Progenitor cell of endocrine pancreas (in vitro differentiated cells): ENCODE measurements at regions not wholly inside any gene's neighbourhood (a gene's known extent, or its start where the extent isn't known, plus 50 kb on each side); places are given as distances from the start of the nearest gene placed in this dataset.

ENCODE experiments used
- DNase-seq: peaks from one replicate; pipeline ENCODE4 v3.0.0; 2021; ENCODE audit warnings: low spot score; ENCODE audit not compliant: unreplicated experiment
- H3K27ac Mint-ChIP-seq: 2 replicates; pipeline ENCODE4 v1.8.0; 2021; ENCODE audit warnings: mild to moderate bottlenecking, moderate library complexity, mixed read lengths
- H3K27me3 Mint-ChIP-seq: 2 replicates; pipeline ENCODE4 v1.8.0; 2021; ENCODE audit warnings: mixed read lengths
- H3K36me3 Mint-ChIP-seq: 2 replicates; pipeline ENCODE4 v1.8.0; 2022; ENCODE audit warnings: mixed read lengths; ENCODE audit not compliant: insufficient read depth
- H3K4me1 Mint-ChIP-seq: 2 replicates; pipeline ENCODE4 v1.8.0; 2021; ENCODE audit warnings: low read depth, mixed read lengths
- H3K4me3 Mint-ChIP-seq: 2 replicates; pipeline ENCODE4 v1.8.0; 2021; ENCODE audit warnings: low read depth, mild to moderate bottlenecking, moderate library complexity, mixed read lengths
- H3K9me3 Mint-ChIP-seq: 2 replicates; pipeline ENCODE4 v1.8.0; 2021; ENCODE audit warnings: low read depth, mixed read lengths
- TF ChIP-seq, protein P1 (sequence below): fragments of 200-600 bp; sonication (generic); IDR thresholded peaks from one replicate; pipeline ENCODE4 v1.5.0; 2021; ENCODE audit warnings: antibody characterized with exemption, mild to moderate bottlenecking; ENCODE audit not compliant: unreplicated experiment

DNA sequence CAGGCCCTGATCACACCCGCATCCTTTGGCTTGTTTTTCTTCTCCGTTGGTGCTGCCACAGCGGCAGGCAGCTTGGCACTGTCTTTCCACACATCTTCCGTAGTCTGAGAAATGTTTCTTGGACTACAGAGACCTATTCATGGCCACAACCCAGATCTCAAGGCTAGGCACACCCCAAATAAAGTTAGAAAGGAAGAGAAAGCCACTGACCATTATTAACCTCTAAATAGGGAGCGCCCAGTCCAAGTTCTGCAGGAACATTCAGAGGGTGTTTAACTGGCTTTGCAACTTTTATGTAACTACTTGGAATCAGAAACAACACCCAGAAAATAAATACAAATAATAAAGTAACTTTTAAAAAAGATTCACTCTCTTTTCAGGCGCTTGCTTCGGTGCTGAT is 124.8 kb upstream of the NEDD9 start:
- DNase-seq = no peak
- Mint-ChIP-seq H3K27ac (no peak overlapping the region), H3K4me1 (peaks cover 6% of the 10 kb centered on the region), H3K36me3 (no peaks in the 10 kb centered on the region), H3K9me3 (peaks cover 3% of the 10 kb centered on the region), H3K4me3 (no peak overlapping the region), H3K27me3 (peaks cover under 1% of the 10 kb centered on the region)
- TF ChIP-seq, protein P1, sequence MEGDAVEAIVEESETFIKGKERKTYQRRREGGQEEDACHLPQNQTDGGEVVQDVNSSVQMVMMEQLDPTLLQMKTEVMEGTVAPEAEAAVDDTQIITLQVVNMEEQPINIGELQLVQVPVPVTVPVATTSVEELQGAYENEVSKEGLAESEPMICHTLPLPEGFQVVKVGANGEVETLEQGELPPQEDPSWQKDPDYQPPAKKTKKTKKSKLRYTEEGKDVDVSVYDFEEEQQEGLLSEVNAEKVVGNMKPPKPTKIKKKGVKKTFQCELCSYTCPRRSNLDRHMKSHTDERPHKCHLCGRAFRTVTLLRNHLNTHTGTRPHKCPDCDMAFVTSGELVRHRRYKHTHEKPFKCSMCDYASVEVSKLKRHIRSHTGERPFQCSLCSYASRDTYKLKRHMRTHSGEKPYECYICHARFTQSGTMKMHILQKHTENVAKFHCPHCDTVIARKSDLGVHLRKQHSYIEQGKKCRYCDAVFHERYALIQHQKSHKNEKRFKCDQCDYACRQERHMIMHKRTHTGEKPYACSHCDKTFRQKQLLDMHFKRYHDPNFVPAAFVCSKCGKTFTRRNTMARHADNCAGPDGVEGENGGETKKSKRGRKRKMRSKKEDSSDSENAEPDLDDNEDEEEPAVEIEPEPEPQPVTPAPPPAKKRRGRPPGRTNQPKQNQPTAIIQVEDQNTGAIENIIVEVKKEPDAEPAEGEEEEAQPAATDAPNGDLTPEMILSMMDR = no peak

DNA sequence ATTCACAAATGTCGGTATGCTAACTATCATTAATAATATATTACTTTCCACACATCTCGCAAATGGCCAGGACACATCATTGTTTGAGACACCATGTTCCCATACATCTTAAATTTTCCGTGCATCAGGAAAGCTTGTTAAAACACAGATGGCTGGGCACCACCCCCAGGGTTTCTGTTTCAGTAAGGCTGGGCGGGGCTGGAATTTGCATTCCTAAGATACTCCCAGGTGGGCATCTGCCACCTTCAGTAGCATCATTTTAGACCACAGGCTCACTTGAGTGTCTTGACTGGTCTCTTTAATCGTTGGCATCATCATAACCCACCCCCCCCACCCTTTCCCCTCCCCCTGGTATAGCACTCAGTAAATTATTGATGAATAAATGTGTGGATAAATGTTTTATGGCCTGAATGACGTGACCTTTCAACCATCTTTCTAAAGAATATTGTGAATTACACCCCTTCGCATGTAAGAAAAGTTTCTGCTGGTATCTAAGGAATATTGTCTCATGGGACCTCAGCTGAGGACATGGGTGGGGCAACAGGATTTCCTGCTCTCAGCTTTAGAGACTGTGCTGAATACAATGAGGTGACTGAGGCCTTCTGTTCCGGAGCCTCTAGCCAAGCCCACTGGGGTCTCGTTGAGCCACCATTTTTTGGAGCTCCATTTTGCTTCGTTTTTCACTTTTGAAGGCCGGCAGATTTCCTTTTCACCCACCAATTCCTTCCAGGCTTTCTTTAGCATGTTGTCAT is 124.1 kb upstream of the NEDD9 start:
- no peak overlapping the region for H3K27ac Mint-ChIP-seq
- no peaks in the 10 kb centered on the region for H3K36me3 Mint-ChIP-seq
- no peak for DNase-seq
- peaks cover 3% of the 10 kb centered on the region for H3K9me3 Mint-ChIP-seq
- peaks cover 4% of the 10 kb centered on the region for H3K27me3 Mint-ChIP-seq
- peaks cover 6% of the 10 kb centered on the region for H3K4me1 Mint-ChIP-seq
- TF ChIP-seq, protein P1 = no peak
- H3K4me3 Mint-ChIP-seq = no peak overlapping the region

DNA sequence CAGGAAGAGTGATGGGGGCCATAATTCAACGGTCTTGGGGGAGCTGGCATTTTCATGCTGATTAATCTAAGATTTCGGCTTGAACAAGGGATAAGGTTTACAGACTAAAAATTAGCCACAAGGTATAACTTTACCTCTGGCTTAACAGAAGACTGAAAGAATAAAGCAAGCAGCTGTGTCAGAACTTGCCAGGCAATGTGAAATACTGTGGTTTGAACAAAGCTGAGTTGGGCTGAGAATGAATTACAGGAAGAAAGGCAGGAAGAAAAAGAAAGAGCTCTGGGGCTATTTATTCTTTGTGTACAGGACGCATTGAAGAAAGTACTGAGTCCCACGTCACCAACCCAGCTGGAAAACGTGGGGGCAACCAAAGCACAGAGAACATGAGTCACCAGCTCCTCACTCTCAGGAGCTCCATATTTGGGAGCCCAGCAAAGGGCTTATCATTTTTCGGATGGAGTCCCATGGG is 121.5 kb upstream of the NEDD9 start:
- peaks cover 4% of the 10 kb centered on the region for H3K27me3 Mint-ChIP-seq
- no peak for DNase-seq
- H3K4me1 Mint-ChIP-seq = peaks cover 6% of the 10 kb centered on the region
- TF ChIP-seq, protein P1 = no peak
- H3K9me3 Mint-ChIP-seq = no peaks in the 10 kb centered on the region
- no peaks in the 10 kb centered on the region for H3K36me3 Mint-ChIP-seq
- H3K4me3 Mint-ChIP-seq = no peak overlapping the region
- H3K27ac Mint-ChIP-seq = no peak overlapping the region

DNA sequence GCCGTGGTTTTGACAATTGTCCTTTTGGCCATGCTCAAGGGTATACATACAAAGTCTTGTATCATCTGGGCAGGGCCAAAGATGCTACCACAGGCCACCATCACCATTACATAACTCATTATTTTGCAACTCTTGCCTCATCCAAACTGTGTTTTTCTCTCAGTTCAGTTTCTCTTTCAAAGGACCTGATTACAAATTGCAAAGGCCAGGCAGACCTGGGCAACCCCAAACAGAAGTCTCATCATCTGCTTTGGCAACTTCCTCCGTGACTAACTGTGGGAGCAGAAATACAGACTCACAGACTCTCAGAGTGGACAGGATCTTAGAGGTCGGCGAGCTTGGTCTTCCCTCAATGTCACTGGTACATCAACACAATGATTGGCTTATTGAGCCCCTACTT is 117.8 kb upstream of the NEDD9 start:
- Mint-ChIP-seq H3K27me3 (peaks cover 4% of the 10 kb centered on the region), H3K4me3 (no peak overlapping the region), H3K9me3 (no peaks in the 10 kb centered on the region), H3K27ac (no peak overlapping the region), H3K36me3 (no peaks in the 10 kb centered on the region), H3K4me1 (peaks cover 5% of the 10 kb centered on the region)
- TF ChIP-seq, protein P1 = no peak
- no peak for DNase-seq

DNA sequence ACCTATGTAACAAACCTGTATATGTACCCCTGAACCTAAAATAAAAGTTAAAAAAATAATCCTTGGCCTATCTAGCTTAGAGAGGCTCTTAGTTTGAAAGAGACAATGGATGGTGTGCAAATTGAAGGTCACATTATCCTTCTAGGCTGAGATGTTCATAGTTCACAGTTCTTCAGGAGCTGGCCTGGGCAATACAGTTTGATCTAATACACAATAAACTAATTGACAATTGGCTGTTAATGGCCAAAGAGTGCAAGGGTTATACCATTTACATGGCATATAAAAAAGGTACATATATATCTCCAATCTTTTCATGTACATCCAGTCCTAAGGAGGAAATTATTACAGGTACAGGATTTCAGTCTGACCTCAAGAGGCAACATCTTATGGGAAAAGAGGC is 117.4 kb upstream of the NEDD9 start:
- Mint-ChIP-seq H3K27me3 (peaks cover 8% of the 10 kb centered on the region), H3K4me1 (peaks cover 5% of the 10 kb centered on the region), H3K27ac (no peak overlapping the region)

More for the DNA sequence above, 117.4 kb upstream of the NEDD9 start:
- TF ChIP-seq, protein P1 = no peak
- Mint-ChIP-seq H3K36me3 (no peaks in the 10 kb centered on the region), H3K4me3 (no peak overlapping the region), H3K9me3 (no peaks in the 10 kb centered on the region)
- DNase-seq = no peak
